ENCODE measurements at regions not wholly inside any gene's neighbourhood (a gene's known extent, or its start where the extent isn't known, plus 50 kb on each side); places are given as distances from the start of the nearest gene placed in this dataset.

DNA sequence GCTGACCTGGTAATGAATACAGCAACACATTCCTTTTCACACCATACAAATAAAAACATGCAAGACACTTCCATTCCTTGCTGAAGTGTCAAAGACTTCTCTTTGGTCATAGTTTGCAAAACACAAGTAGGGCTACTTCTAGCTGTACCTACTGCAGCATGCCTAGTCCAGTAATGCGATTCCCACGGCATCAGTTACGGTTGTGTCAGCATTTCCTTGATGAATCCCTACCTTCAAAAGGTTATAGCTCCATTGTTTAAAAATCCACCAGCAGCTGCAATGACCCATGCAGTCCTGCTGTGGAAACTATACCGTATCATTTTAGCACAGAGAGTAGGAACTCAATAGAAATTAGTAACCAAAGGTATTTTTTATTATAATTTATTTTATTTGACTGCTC is 1371.5 kb downstream of the EPHA7 start:
- TF ChIP-seq CTCF (IDR thresholded peaks at IDR 0.05) (no peak), POLR2A (IDR thresholded peaks at IDR 0.05) (no peak)
- no peaks in the 10 kb centered on the region for H3K36me3 ChIP-seq
- H3K9me3 ChIP-seq: no peaks in the 10 kb centered on the region
- intact Hi-C loops (cut with DNase I): no loop called here
- no peak for DNase-seq
- H3K27ac ChIP-seq: no peak overlapping the region
- H3K4me3 ChIP-seq (replicated peaks in 1 of 3): no peak overlapping the region
- no peaks in the 10 kb centered on the region for H3K27me3 ChIP-seq
- 50 to 63% methylated on average over 4 of the region's 4 CpGs for WGBS, 2 donors
- H3K4me1 ChIP-seq: no peaks in the 10 kb centered on the region

- no peak overlapping the region for H3K27ac ChIP-seq
- no peak overlapping the region for H3K4me3 ChIP-seq (replicated peaks in 1 of 3)
- H3K27me3 ChIP-seq: no peaks in the 10 kb centered on the region
- intact Hi-C loops (cut with DNase I): no loop called here
- no peaks in the 10 kb centered on the region for H3K4me1 ChIP-seq
- TF ChIP-seq POLR2A (IDR thresholded peaks at IDR 0.05) (no peak), CTCF (IDR thresholded peaks at IDR 0.05) (no peak)
- H3K36me3 ChIP-seq: no peaks in the 10 kb centered on the region
- DNase-seq: no peak
- WGBS, 2 donors: 71 to 76% methylated on average over 4 of the region's 4 CpGs
- no peaks in the 10 kb centered on the region for H3K9me3 ChIP-seq
Measured at GRCh38 chr6:92047152-92047850, 1372.1 kb downstream of the EPHA7 start.

DNA sequence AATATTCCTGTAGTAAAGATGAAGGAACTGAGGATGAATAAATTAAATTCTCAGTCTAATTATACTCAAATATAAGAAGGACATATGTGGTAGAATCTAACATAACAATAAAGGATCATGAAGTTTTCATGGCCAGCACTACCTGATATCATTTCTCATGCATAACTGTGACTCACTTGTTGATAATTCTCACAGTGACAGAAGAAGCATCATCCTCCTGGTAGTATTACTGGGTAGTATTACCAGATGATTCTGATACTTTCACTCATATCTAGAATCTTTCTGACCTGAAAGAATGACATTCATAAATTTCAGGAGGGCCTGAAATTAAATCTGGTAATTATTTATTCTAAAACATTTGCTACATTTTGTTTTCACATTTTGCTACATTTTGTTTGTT is 1375.0 kb downstream of the EPHA7 start:
- no peak overlapping the region for H3K27ac ChIP-seq
- no peaks in the 10 kb centered on the region for H3K36me3 ChIP-seq
- TF ChIP-seq CTCF (IDR thresholded peaks at IDR 0.05) (no peak), POLR2A (IDR thresholded peaks at IDR 0.05) (no peak)
- no peak overlapping the region for H3K4me3 ChIP-seq (replicated peaks in 1 of 3)
- no peaks in the 10 kb centered on the region for H3K9me3 ChIP-seq
- intact Hi-C loops (cut with DNase I): no loop called here
- no peaks in the 10 kb centered on the region for H3K4me1 ChIP-seq
- no peak for DNase-seq
- no peaks in the 10 kb centered on the region for H3K27me3 ChIP-seq

DNA sequence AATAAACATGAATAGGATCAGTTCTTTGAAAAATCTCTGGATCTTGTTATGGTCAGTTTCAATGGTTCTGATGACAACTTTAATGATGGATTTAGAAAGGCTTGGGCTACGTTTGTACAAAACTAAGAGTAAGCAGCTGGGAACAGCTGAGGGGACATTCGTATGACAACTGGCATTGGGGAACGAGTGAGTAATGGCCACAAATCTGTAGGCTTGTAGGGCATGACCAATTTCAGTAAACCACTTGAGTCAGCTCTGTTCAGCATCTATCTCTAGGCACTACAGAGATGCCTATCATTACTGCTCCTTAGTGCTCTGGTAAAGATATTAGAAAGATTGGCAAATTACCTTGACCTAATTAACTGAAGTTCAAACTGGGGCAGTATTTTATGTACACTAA is 1375.6 kb downstream of the EPHA7 start:
- 64 to 66% methylated on average over 3 of the region's 3 CpGs for WGBS, 2 donors
- intact Hi-C loops (cut with DNase I): no loop called here
- Histone ChIP-seq H3K4me1 (no peaks in the 10 kb centered on the region), H3K27ac (no peak overlapping the region), H3K4me3 (replicated peaks in 1 of 3) (no peak overlapping the region), H3K27me3 (no peaks in the 10 kb centered on the region), H3K9me3 (no peaks in the 10 kb centered on the region), H3K36me3 (no peaks in the 10 kb centered on the region)
- no peak for DNase-seq
- TF ChIP-seq POLR2A (IDR thresholded peaks at IDR 0.05) (no peak), CTCF (IDR thresholded peaks at IDR 0.05) (no peak)

- no peak for DNase-seq
- no peak for TF ChIP-seq POLR2A (IDR thresholded peaks at IDR 0.05)
- TF ChIP-seq CTCF (IDR thresholded peaks at IDR 0.05): no peak
- H3K4me3 ChIP-seq (replicated peaks in 1 of 3): no peak overlapping the region
- no peaks in the 10 kb centered on the region for H3K9me3 ChIP-seq
- intact Hi-C loops (cut with DNase I): no loop called here
- no peaks in the 10 kb centered on the region for H3K27me3 ChIP-seq
- H3K4me1 ChIP-seq: no peaks in the 10 kb centered on the region
- 91 to 97% methylated on average over 1 of the region's 1 CpG for WGBS, 2 donors
- H3K36me3 ChIP-seq: no peaks in the 10 kb centered on the region
- H3K27ac ChIP-seq: no peak overlapping the region
Measured at GRCh38 chr6:92026878-92027277, 1392.5 kb downstream of the EPHA7 start.

Data from thyroid gland (tissue), 4 donors.